GM12891 (cell line): ENCODE measurements at regions not wholly inside any gene's neighbourhood (a gene's known extent, or its start where the extent isn't known, plus 50 kb on each side); places are given as distances from the start of the nearest gene placed in this dataset.

Source experiments
- POLR2A ChIP-seq: IDR thresholded peaks from 2 replicates; pipeline ENCODE4 v1.6.1; 2011; ENCODE audit warnings: low read depth, low read length, control low read depth
- POLR2AphosphoS5 ChIP-seq: IDR thresholded peaks from 2 replicates; pipeline ENCODE4 v1.6.1; 2011; ENCODE audit warnings: low read depth, low read length, control low read depth
- POU2F2 ChIP-seq: IDR thresholded peaks from 2 replicates; pipeline ENCODE4 v1.6.1; 2011; ENCODE audit warnings: low read depth, mild to moderate bottlenecking, control low read depth, low read length, moderate library complexity
- SPI1 ChIP-seq: IDR thresholded peaks from 2 replicates; pipeline ENCODE4 v1.6.1; 2011; ENCODE audit warnings: low read depth, low read length, control low read depth
- TAF1 ChIP-seq: IDR thresholded peaks from 2 replicates; pipeline ENCODE4 v1.6.1; 2011; ENCODE audit warnings: low read depth, low read length, control low read depth

DNA sequence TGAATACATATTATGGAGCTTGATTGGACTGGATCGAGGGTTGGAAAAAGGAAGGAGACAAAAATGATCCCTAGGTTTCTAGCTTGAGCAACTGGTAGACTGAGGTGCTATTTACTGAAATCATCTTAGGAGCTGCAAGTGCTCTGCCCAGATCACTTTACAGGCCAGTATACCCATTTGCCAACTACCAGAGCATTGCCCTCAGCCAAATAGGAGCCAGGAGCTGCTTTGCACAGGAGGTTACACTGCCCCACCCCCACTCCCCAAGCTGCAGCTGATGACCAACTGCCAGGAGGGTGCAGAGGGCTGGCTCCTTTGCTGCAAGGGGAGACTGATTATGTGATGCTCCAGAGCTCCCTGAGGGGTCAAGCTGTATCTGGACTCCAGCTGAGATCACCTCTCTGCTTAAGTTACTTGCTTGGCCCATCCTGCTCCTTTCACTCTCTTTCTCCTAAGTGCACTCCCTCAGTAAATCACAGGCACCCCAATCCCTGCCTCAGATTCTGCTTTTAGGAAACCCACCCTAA is 275.4 kb downstream of the ZEB1 start:
- no peak for TF ChIP-seq TAF1
- no peak for TF ChIP-seq POLR2AphosphoS5
- no peak for TF ChIP-seq POLR2A
- TF ChIP-seq SPI1 = no peak
- TF ChIP-seq POU2F2 = no peak
